NB4 (cell line): ENCODE measurements at regions not wholly inside any gene's neighbourhood (a gene's known extent, or its start where the extent isn't known, plus 50 kb on each side); places are given as distances from the start of the nearest gene placed in this dataset.

Experiments used
- MYC ChIP-seq: IDR thresholded peaks from 2 replicates; pipeline ENCODE4 v1.6.1; 2011; ENCODE audit warnings: low read depth, low read length
- POLR2A ChIP-seq: IDR thresholded peaks from 2 replicates; pipeline ENCODE4 v1.6.1; 2011; ENCODE audit warnings: mild to moderate bottlenecking; ENCODE audit not compliant: insufficient read length; ENCODE audit errors: extremely low read depth
- TF ChIP-seq, protein P1 (sequence below): IDR thresholded peaks from one replicate; pipeline ENCODE4 v1.5.1; 2012; ENCODE audit warnings: low read depth, low read length
- TF ChIP-seq, protein P2 (sequence below): IDR thresholded peaks from 2 replicates; pipeline ENCODE4 v1.6.1; 2011; ENCODE audit warnings: low read depth, low read length

DNA sequence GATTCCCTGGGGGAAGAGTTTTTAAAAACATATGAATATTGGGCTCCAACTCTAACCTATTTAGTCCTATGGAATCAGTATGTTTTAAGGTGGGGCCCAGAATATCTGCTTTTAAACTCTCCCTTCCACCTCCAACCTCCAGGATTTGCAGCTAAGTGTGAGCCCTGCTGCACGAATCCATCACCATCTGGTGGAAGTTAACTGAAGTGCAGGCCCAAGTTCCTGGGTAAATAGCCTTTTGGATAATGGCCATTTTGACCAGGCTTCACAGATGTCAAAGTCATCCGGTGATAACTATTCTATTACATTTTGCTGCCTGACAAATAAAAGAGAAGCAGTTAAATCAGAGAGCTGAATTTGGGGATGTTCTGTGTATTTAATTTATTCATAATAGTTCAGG, 58.1 kb upstream of the RMST start:
- TF ChIP-seq, protein P1, sequence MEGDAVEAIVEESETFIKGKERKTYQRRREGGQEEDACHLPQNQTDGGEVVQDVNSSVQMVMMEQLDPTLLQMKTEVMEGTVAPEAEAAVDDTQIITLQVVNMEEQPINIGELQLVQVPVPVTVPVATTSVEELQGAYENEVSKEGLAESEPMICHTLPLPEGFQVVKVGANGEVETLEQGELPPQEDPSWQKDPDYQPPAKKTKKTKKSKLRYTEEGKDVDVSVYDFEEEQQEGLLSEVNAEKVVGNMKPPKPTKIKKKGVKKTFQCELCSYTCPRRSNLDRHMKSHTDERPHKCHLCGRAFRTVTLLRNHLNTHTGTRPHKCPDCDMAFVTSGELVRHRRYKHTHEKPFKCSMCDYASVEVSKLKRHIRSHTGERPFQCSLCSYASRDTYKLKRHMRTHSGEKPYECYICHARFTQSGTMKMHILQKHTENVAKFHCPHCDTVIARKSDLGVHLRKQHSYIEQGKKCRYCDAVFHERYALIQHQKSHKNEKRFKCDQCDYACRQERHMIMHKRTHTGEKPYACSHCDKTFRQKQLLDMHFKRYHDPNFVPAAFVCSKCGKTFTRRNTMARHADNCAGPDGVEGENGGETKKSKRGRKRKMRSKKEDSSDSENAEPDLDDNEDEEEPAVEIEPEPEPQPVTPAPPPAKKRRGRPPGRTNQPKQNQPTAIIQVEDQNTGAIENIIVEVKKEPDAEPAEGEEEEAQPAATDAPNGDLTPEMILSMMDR: peak; percentile 85
- TF ChIP-seq POLR2A (no peak), MYC (no peak)
- TF ChIP-seq, protein P2, sequence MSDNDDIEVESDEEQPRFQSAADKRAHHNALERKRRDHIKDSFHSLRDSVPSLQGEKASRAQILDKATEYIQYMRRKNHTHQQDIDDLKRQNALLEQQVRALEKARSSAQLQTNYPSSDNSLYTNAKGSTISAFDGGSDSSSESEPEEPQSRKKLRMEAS: no peak
